T-helper 2 cell (primary cell): ENCODE measurements at regions not wholly inside any gene's neighbourhood (a gene's known extent, or its start where the extent isn't known, plus 50 kb on each side); places are given as distances from the start of the nearest gene placed in this dataset.
"Not testable (repeated sequence)": the region's sequence is repeated elsewhere in the genome, so short reads cannot be mapped to it uniquely, and the experiment has no call there.

Experiments used
- DNase-seq, 5 experiments: peaks; one replicate each; pipeline versions ENCODE4 v3.0.0 to v3.0.0-alpha.2; 2012 to 2022

- DNase-seq = not testable (repeated sequence)
Observed at GRCh38 chr16:16563962-16564361, 185.0 kb downstream of the NPIPA7 start.

GRCh38 chr16:16565326-16565725 lies 186.4 kb downstream of the NPIPA7 start:
- not testable (repeated sequence) for DNase-seq

DNA sequence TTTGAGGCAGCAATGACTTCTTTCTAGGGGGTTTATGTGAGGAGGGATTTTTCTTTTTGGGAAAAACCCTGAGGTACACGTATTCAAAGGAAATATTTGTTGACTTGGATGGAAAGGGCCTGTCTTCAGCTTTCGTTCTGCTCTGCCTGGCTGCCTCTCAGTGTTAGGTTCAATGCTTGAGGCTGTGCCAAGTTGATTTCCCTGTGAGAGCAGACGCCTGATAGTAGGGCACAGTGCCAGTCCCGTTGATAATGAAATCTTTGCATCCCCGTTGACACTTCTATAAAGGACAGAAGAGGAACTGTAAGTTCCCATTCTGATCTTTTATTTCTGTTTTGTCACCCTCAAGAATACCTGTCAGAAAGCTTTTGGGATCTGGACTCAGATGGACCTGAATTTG lies 191.1 kb downstream of the NPIPA7 start:
- DNase-seq = not testable (repeated sequence)

- DNase-seq = not testable (repeated sequence)
Observed at GRCh38 chr16:16570874-16571273, 191.9 kb downstream of the NPIPA7 start.

DNA sequence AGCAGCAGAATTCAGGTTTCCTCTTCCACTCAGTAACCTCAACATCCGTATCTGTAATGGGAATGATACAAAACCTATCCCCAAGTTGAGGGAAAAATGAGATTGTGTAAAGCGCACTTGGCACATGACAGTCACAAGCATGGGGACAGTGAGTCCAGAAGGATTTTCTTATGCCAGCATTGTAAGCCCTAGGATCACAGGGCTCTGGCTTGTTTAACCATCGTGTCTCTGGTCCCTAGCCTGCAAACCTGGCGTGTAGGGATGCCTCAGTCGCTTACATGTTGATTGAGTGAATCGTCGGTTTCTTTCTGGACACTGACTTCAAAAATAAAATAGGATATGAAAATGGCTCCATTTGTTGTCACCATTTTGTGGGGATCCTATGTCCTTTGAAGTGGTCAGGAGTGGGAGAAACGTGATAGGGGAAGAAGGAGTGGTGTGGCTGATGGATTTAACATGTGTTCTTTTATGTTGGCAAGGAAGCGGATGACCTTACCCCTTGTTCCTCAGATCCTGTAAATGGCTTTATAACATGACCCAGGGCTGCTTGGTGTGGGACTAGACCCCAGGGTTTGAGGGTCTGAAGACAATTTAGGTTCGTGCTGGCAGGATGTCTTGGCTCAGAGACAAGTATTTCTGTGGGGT lies 193.3 kb downstream of the NPIPA7 start:
- not testable (repeated sequence) for DNase-seq

- not testable (repeated sequence) for DNase-seq
Observed at GRCh38 chr16:16577062-16577461, 198.1 kb downstream of the NPIPA7 start.

GRCh38 chr16:16578701-16579100 lies 199.8 kb downstream of the NPIPA7 start:
- no peak for DNase-seq

- DNase-seq = peak in 1 of 5 experiments; percentile 50
Observed at GRCh38 chr16:16582916-16583315, 204.0 kb downstream of the NPIPA7 start.

- DNase-seq = not testable (repeated sequence)
Observed at GRCh38 chr16:16586073-16586651, 207.2 kb downstream of the NPIPA7 start.

DNA sequence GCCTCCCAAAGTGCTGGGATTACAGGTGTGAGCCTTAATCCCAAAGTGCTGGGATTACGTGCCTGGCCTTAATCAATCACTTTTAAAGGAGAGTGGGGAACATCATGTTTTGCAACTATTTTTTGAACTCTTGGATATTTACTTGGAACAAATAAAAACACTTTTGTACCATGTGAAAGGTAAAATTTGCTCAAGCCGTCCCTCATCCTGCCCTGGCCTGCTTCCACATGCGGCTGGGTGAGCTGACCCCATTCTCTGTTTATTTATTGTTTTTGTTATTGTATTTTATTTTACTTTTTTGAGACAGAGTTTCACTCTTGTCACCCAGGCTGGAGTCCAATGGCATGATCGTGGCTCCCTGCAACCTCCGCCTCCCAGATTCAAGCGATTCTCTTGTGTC lies 208.0 kb downstream of the NPIPA7 start:
- not testable (repeated sequence) for DNase-seq

- DNase-seq = not testable (repeated sequence)
Observed at GRCh38 chr16:16588436-16588835, 209.5 kb downstream of the NPIPA7 start.

DNA sequence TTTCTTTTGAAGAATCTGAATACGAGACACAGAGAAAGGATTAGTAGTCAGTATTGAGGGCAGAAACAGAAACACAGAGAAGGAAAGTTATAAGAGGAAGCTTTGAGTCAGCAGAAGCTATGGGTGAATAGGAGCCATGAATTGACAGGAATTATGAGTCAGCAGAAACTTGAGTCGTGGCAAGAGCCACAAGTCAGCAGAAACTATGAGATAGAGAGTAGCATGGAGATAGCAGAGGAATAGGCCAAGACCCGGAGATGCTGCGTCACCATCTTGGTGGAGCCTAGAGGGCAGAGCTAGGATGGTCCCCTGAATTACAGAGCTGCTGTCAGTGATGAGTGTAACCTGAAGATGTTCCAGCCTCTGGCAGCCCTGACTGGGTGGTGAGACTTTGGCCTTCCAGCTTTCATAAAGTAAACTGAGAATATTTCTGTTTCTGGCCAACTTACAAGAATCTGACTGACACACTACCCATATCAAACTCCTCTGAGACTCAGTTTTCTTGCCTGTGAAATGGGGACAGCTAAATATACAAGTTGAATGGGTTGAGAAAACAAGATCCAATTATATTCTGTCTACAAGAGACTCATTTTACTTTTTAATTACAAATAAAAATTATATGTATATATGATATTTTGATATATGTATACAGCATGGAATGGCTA lies 211.8 kb downstream of the NPIPA7 start:
- DNase-seq = not testable (repeated sequence)

DNA sequence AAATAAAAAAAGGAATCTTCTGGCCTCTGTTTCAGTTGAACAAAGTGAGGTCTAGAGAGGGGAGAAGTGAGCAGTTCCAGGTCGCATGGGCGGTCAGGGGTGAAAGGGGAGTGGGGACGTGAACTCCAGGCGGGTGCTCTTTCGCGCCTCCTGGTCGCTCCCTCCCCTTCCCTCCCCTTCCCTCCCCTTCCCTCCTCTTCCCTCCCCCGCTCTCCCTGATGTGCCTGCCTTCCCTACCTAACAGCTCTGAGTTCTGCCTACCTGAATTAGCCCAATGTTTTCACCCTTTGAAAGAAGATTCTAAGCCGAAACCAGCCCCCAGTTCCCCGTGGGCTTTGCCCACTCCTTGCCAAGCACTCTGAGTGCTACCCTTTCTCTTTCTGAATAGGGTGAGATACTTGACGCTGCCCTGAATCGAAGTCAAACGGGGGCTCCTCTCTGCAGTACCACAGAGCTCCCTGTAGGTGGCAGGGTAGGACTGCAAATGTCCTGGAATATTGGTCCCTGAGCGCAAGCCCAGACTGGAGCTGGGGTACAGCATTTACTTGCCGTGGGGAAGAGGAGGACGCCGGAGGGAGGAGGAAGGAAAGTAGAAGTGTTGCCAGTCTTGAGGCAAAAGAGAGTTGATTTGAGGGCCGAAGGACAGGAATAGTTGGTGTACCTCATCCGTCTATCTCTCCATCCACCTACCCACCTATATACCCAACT lies 214.4 kb downstream of the NPIPA7 start:
- peak in 4 of 5 experiments; percentile 3 to 21 (median 12) for DNase-seq

- DNase-seq = not testable (repeated sequence)
Observed at GRCh38 chr16:16595029-16595718, 216.2 kb downstream of the NPIPA7 start.

- not testable (repeated sequence) for DNase-seq
Observed at GRCh38 chr16:16601239-16601638, 222.3 kb downstream of the NPIPA7 start.

DNA sequence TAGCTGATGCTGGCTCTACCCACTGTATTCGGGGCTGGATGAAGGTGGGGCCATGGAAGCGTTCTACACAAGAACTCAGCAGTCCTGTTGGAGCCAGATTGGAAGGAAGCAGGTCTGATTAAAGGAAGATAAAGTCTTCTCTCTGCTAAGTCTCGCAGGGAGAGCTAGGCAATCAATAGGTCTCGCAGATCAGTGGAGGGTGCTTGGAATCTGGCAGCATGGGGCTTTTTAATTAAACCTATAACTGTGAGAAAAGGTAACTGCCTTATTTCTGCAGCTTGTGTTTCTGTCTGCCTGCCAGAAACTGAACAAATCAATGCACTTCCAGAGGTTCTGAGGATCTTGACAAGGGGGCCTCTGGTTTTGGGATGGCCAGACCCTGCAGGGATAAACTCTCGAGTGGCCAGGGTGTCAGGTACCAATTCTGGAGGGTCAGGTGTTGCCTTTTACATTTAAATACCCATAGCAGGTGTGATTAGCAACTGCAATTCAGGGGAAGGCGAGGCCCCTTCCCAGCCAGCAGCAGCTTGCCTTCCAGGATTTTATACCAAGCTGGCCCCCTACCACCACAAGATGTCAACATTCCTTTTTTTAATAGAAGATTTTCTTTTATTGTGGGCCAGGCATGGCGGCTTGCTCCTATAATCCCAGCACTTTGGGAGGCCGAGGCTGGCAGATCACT lies 228.6 kb downstream of the NPIPA7 start:
- DNase-seq = not testable (repeated sequence)

DNA sequence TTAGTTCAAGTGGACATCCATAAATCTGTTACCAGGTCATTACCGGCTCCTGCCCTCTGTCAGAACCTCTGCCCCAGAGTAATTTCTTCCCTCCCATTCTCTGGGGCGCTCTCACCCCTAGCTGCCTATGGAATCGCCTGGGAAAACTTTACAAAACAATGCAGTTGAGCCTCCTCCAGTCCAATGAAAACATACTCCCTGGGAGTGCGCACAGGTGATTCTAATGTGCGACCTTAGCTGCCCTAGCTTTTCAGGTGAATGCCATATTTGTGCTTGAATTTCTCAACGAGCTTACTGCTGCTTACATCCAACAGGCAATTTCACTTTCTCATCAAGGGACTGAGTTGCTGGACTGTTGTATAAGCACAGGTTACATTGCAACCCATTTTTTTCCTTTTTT lies 230.7 kb downstream of the NPIPA7 start:
- not testable (repeated sequence) for DNase-seq

GRCh38 chr16:16610389-16610967 lies 231.5 kb downstream of the NPIPA7 start:
- not testable (repeated sequence) for DNase-seq

DNA sequence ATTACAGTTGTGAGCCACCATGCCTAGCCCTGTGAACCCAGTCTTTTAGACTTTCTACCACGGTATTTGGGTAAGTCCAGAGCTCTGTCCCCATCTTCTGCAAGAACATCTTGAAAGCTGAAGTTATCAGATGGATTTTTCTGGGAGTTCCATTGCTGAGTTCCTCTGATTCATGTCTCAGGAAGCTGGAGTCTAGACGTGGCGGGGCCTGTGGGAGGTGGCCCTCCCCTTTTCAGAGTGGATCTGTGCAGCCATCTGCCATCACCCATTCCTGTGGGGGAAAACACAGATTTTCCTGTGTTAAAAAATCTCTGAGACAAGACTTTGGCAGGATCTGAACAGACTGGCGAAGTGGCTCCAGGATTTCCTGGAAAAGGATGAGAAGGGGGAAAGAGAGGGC lies 234.3 kb downstream of the NPIPA7 start:
- DNase-seq = not testable (repeated sequence)

DNA sequence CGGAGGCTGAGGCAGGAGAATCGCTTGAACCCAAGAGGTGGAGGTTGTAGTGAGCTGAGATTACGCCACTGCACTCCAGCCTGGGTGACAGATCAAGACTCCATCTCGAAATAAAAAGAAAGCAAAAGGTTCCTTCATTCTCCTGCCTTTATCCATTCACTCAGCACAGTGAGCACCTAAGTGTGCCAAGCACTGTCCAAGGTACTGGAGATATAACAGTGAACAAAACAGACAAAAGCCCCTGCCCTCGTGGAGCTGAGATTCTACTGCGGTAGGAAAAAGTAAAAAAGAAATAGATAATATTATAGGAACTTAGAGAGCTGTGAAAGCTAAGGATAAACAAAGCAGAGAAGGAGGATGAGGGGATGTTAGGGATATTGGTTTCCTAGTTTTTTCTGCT lies 235.5 kb downstream of the NPIPA7 start:
- DNase-seq = not testable (repeated sequence)

- DNase-seq = not testable (repeated sequence)
Observed at GRCh38 chr16:16618963-16619465, 240.1 kb downstream of the NPIPA7 start.
